ENCODE measurements at regions not wholly inside any gene's neighbourhood (a gene's known extent, or its start where the extent isn't known, plus 50 kb on each side); places are given as distances from the start of the nearest gene placed in this dataset.

- DNase-seq = no peak
Observed at GRCh38 chr1:172895050-172895460, 155.7 kb downstream of the TNFSF18 start.

- DNase-seq = no peak
Observed at GRCh38 chr1:172895761-172896160, 155.0 kb downstream of the TNFSF18 start.

GRCh38 chr1:172897738-172898137 is 153.0 kb downstream of the TNFSF18 start:
- no peak for DNase-seq

- DNase-seq = no peak
Observed at GRCh38 chr1:172898866-172899265, 151.9 kb downstream of the TNFSF18 start.

- DNase-seq = no peak
Observed at GRCh38 chr1:172900376-172900997, 150.3 kb downstream of the TNFSF18 start.

- no peak for DNase-seq
Observed at GRCh38 chr1:172902200-172902599, 148.5 kb downstream of the TNFSF18 start.

- no peak for DNase-seq
Observed at GRCh38 chr1:172902861-172903381, 147.8 kb downstream of the TNFSF18 start.

GRCh38 chr1:172903581-172904220 is 147.0 kb downstream of the TNFSF18 start:
- no peak for DNase-seq

- DNase-seq = no peak
Observed at GRCh38 chr1:172905452-172905851, 145.3 kb downstream of the TNFSF18 start.

- no peak for DNase-seq
Observed at GRCh38 chr1:172906778-172907592, 143.8 kb downstream of the TNFSF18 start.

GRCh38 chr1:172907834-172908326 is 142.9 kb downstream of the TNFSF18 start:
- DNase-seq = no peak

GRCh38 chr1:172909606-172910326 is 141.0 kb downstream of the TNFSF18 start:
- no peak for DNase-seq

GRCh38 chr1:172912765-172913260 is 137.9 kb downstream of the TNFSF18 start:
- DNase-seq = no peak

- no peak for DNase-seq
Observed at GRCh38 chr1:172914501-172915144, 136.1 kb downstream of the TNFSF18 start.

GRCh38 chr1:172915271-172915670 is 135.5 kb downstream of the TNFSF18 start:
- no peak for DNase-seq

GRCh38 chr1:172916116-172916515 is 134.6 kb downstream of the TNFSF18 start:
- no peak for DNase-seq

GRCh38 chr1:172917972-172918371 is 132.8 kb downstream of the TNFSF18 start:
- DNase-seq = no peak

- no peak for DNase-seq
Observed at GRCh38 chr1:172918478-172918877, 132.3 kb downstream of the TNFSF18 start.

GRCh38 chr1:172926070-172926469 is 124.7 kb downstream of the TNFSF18 start:
- DNase-seq = no peak

- DNase-seq = no peak
Observed at GRCh38 chr1:172928412-172928811, 122.3 kb downstream of the TNFSF18 start.

- no peak for DNase-seq
Observed at GRCh38 chr1:172929006-172929405, 121.7 kb downstream of the TNFSF18 start.

GRCh38 chr1:172930142-172930541 is 120.6 kb downstream of the TNFSF18 start:
- no peak for DNase-seq

All from NCI-H526 treated with DMSO at 0.1 percent for 48 hours (cell line).